BJ (cell line): ENCODE measurements at regions not wholly inside any gene's neighbourhood (a gene's known extent, or its start where the extent isn't known, plus 50 kb on each side); places are given as distances from the start of the nearest gene placed in this dataset.

ENCODE experiments used
- CTCF ChIA-PET: fragments of 350-600 bp; formaldehyde crosslinking; extraction: SDS; loops from one replicate; lab custom pipeline; 2021; ENCODE audit warnings: antibody characterized with exemption, inconsistent platforms; lab: Yijun Ruan, JAX
- POLR2A ChIA-PET: fragments of 300-600 bp; sonication (Branson Sonifier 250); formaldehyde crosslinking; extraction: SDS; loops from one replicate; lab custom pipeline; 2021; ENCODE audit warnings: antibody characterized with exemption; lab: Charles Lee
- DNase-seq: peaks from one replicate; pipeline ENCODE4 v3.0.0-alpha.2; 2011; ENCODE audit warnings: low read depth
- H3K27me3 ChIP-seq: 2 replicates; pipeline ENCODE4 v1.6.0; 2011; ENCODE audit warnings: low read length; ENCODE audit not compliant: control insufficient read depth, insufficient read depth
- H3K36me3 ChIP-seq: 2 replicates; pipeline ENCODE4 v1.5.1; 2011; ENCODE audit warnings: low read length; ENCODE audit not compliant: control insufficient read depth, insufficient read depth
- H3K4me3 ChIP-seq: 2 replicates; pipeline ENCODE4 v1.5.1; 2011; ENCODE audit warnings: low read depth, mild to moderate bottlenecking, control low read depth, low read length
- CTCF ChIP-seq: IDR thresholded peaks from 2 replicates; pipeline ENCODE4 v1.5.1; 2011; ENCODE audit warnings: low read depth, mild to moderate bottlenecking, control low read depth, inconsistent platforms, low read length, moderate library complexity; ENCODE audit not compliant: insufficient read depth

GRCh38 chr3:160115387-160115786, 109.8 kb upstream of the C3orf80 start:
- TF ChIP-seq CTCF, result no peak
- CTCF ChIA-PET, result no interaction called here
- no peak for DNase-seq
- H3K36me3 ChIP-seq, result no peaks in the 10 kb centered on the region
- H3K27me3 ChIP-seq, result peaks cover 4% of the 10 kb centered on the region
- POLR2A ChIA-PET, result no interaction called here
- H3K4me3 ChIP-seq, result no peak overlapping the region

- H3K36me3 ChIP-seq, result no peaks in the 10 kb centered on the region
- ChIA-PET POLR2A (no interaction called here), CTCF (no interaction called here)
These were observed 101.0 kb upstream of the C3orf80 start for GRCh38 chr3:160124224-160124623.

GRCh38 chr3:160125258-160125657, 100.0 kb upstream of the C3orf80 start:
- CTCF ChIA-PET, result no interaction called here
- DNase-seq, result no peak
- POLR2A ChIA-PET, result no interaction called here
- TF ChIP-seq CTCF, result no peak
- Histone ChIP-seq H3K36me3 (no peaks in the 10 kb centered on the region), H3K27me3 (no peaks in the 10 kb centered on the region), H3K4me3 (no peak overlapping the region)

More at GRCh38 chr3:160124224-160124623, 101.0 kb upstream of the C3orf80 start:
- no peaks in the 10 kb centered on the region for H3K27me3 ChIP-seq
- H3K4me3 ChIP-seq, result no peak overlapping the region
- no peak for TF ChIP-seq CTCF
- DNase-seq, result no peak

GRCh38 chr3:160126051-160126450, 99.2 kb upstream of the C3orf80 start:
- no peak for TF ChIP-seq CTCF
- Histone ChIP-seq H3K4me3 (no peak overlapping the region), H3K27me3 (no peaks in the 10 kb centered on the region), H3K36me3 (no peaks in the 10 kb centered on the region)
- ChIA-PET CTCF (interaction anchor here (0.9 to 1.3 kb wide), 2 partner anchors 8 to 14 kb away, joined by 3 read pairs; no protein-coding TSS in a partner anchor), POLR2A (no interaction called here)
- no peak for DNase-seq

- no peak for DNase-seq
- POLR2A ChIA-PET, result no interaction called here
- Histone ChIP-seq H3K36me3 (no peaks in the 10 kb centered on the region), H3K4me3 (no peak overlapping the region), H3K27me3 (no peaks in the 10 kb centered on the region)
- TF ChIP-seq CTCF, result no peak
- CTCF ChIA-PET, result interaction anchor here (0.9 to 1.3 kb wide), 3 partner anchors 9 to 27 kb away, joined by 3 read pairs; no protein-coding TSS in a partner anchor
These were observed 98.5 kb upstream of the C3orf80 start for GRCh38 chr3:160126761-160127160.
